Gastrocnemius medialis (tissue), 4 donors: ENCODE measurements at regions not wholly inside any gene's neighbourhood (a gene's known extent, or its start where the extent isn't known, plus 50 kb on each side); places are given as distances from the start of the nearest gene placed in this dataset.
"Not testable (repeated sequence)": the region's sequence is repeated elsewhere in the genome, so short reads cannot be mapped to it uniquely, and the experiment has no call there.

ENCODE experiments used
- ATAC-seq, 2 donors: fragments of 150-250 bp; one replicate each; pipeline ENCODE4 v1.9.1; 2016
- DNase-seq, 2 donors: peaks; one replicate each; pipeline ENCODE4 v3.0.0-alpha.2; 2019
- H3K27ac ChIP-seq, 4 donors: fragments of 200-600 bp; sonication (generic); 1 replicate in 1 of 4; 2 replicates in 3 of 4; pipeline ENCODE4 v1.5.1; 2016 to 2018; ENCODE audit warnings: mild to moderate bottlenecking in 2 of 4, moderate library complexity in 1 of 4
- H3K27me3 ChIP-seq, 3 donors: fragments of 200-600 bp; sonication (generic) in 2 of 3; 1 replicate in 1 of 3; 2 replicates in 2 of 3; pipeline versions ENCODE4 v1.5.1 to v1.6.0; 2016 to 2019; ENCODE audit warnings: mild to moderate bottlenecking in 1 of 3, moderate library complexity in 1 of 3
- H3K36me3 ChIP-seq, 2 donors: fragments of 200-600 bp; sonication (generic) in 1 of 2; one replicate each; pipeline ENCODE4 v1.5.1; 2017 to 2018
- H3K4me1 ChIP-seq, 2 donors: fragments of 200-600 bp; sonication (generic) in 1 of 2; one replicate each; pipeline ENCODE4 v1.5.1; 2016 to 2017; ENCODE audit warnings: mild to moderate bottlenecking in 2 of 2
- H3K4me3 ChIP-seq, 4 donors: fragments of 200-600 bp; sonication (generic) in 3 of 4; 1 replicate in 1 of 4; 2 replicates in 3 of 4; pipeline ENCODE4 v1.5.1; 2016 to 2019; ENCODE audit warnings: mild to moderate bottlenecking in 2 of 4
- H3K9me3 ChIP-seq, 3 donors: fragments of 200-600 bp; sonication (generic) in 2 of 3; 1 replicate in 1 of 3; 2 replicates in 2 of 3; pipeline ENCODE4 v1.5.1; 2016 to 2019
- CTCF ChIP-seq, 5 experiments: fragments of 450-650 bp in 3 of 5; fragments of 200-600 bp in 2 of 5; sonication (generic) in 2 of 5; IDR thresholded peaks in 4 of 5; conservative IDR thresholded peaks in 1 of 5; 1 replicate in 4 of 5; 2 replicates in 1 of 5; pipeline ENCODE4 v1.5.1; 2016 to 2019; ENCODE audit warnings: antibody characterized with exemption in 5 of 5, mild to moderate bottlenecking in 3 of 5, moderate library complexity in 3 of 5
- POLR2A ChIP-seq, 2 donors: fragments of 450-650 bp; IDR thresholded peaks; one replicate each; pipeline ENCODE4 v1.6.1; 2017; ENCODE audit warnings: antibody characterized with exemption in 2 of 2, mild to moderate bottlenecking in 2 of 2, moderate library complexity in 2 of 2
- in situ Hi-C, 4 donors: fragments of 200-750 bp; cut with MboI; loops; one replicate each; pipeline versions ENCODE4 v1.15.0 to v1.8.0; 2017; ENCODE audit warnings: low sequenced_read_pairs in 4 of 4
- intact Hi-C: fragments of 100-400 bp; cut with DNase I; formaldehyde crosslinking; loops from one replicate; pipeline ENCODE4 v1.15.1; 2023; ENCODE audit warnings: low total_unique reads

DNA sequence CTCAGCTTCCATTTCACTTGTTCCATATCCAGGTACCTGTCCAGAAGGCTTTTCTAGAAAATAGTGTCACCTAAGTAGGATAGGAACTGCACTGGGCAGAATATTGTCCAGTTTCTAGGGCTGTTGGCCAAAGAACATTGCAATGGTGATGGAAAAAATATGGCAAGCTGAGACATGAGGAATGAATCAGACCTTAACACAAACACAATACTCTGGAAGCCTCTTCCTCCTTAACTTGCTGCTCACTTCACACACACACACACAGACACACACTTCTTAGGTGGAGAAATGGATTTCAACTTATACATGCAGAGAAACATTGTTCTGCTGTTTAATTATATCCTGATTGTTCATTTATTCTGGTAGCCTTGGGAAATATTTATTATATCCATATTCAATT is 203.0 kb upstream of the RGS17 start:
- H3K36me3 ChIP-seq: no peaks in the 10 kb centered on the region
- H3K27ac ChIP-seq: no peak overlapping the region
- H3K9me3 ChIP-seq: no peaks in the 10 kb centered on the region
- intact Hi-C loops (no loop called here), in situ Hi-C loops (no loop called here)
- H3K27me3 ChIP-seq: no peaks in the 10 kb centered on the region
- H3K4me3 ChIP-seq: no peak overlapping the region
- no peak for DNase-seq
- ATAC-seq: no peak
- TF ChIP-seq CTCF (IDR thresholded peaks at IDR 0.05 in 4 of 5, conservative IDR thresholded peaks at IDR 0.05 in 1 of 5) (no peak), POLR2A (IDR thresholded peaks at IDR 0.05) (no peak)
- H3K4me1 ChIP-seq: no peaks in the 10 kb centered on the region

DNA sequence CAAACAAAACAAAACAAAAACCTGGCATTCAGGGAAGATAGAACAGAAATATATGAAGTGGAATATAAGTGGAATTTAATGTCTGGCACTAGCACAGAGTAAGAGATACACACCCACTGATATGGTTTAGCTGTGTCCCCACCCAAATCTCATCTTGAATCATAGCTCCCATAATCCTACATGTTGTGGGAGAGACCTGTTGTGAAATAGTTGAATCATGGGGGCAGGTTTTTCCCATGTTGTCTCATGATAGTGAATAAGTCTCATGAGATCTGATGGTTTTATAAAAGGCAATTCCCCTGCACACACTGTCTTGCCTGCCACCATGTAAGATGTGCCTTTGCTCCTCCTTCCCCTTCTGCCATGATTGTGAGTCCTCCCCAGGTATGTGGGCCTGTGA is 200.1 kb upstream of the RGS17 start:
- DNase-seq, H3K9me3 ChIP-seq, H3K4me1 ChIP-seq, ATAC-seq, intact Hi-C loops, H3K27me3 ChIP-seq, H3K4me3 ChIP-seq, H3K36me3 ChIP-seq, in situ Hi-C loops, H3K27ac ChIP-seq: not testable (repeated sequence)

DNA sequence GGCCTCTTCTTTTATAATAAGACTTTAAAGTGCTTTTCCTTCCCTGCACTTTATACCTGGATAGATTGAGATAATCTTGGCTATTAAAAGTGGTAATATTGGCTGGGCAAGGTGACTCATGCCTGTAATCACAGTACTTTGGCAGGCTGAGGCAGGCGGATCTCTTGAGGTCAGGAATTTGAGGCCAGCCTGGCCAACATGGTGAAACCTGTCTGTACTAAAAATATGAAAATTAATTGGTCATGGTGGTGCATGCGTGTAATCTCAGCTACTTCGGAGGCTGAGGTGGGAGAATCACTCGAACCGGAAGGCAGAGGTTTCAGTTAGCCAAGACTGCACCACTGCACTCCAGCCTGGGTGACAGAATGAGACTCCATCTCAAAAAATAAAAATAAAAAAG is 197.1 kb upstream of the RGS17 start:
- no peak for DNase-seq
- in situ Hi-C loops: no loop called here
- H3K36me3 ChIP-seq: no peaks in the 10 kb centered on the region
- no peak overlapping the region for H3K27ac ChIP-seq
- no peak overlapping the region for H3K4me3 ChIP-seq
- no peak for ATAC-seq
- H3K27me3 ChIP-seq: no peaks in the 10 kb centered on the region
- H3K4me1 ChIP-seq: no peaks in the 10 kb centered on the region
- intact Hi-C loops: no loop called here
- H3K9me3 ChIP-seq: no peaks in the 10 kb centered on the region
- TF ChIP-seq CTCF (IDR thresholded peaks at IDR 0.05 in 4 of 5, conservative IDR thresholded peaks at IDR 0.05 in 1 of 5) (no peak), POLR2A (IDR thresholded peaks at IDR 0.05) (no peak)

DNA sequence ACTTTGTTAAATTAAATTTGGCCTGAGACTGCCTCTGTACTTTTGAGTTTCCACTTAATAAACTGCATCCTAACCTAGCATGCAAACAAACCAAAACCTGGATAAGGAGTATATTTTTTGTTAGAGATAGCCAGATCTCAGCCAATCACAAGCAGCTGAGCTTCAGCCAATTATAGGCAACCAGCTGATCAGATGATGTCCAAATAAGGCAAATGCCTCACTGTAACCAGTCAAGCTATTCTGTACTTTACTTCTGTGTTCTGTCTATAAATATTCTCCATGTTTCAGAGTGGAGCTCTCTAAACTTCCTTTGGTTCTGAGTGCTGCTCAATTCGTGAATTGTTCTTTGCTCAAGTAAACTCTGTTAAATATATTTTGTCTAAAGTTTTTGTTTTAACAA is 194.6 kb upstream of the RGS17 start:
- no peak for DNase-seq
- TF ChIP-seq POLR2A (IDR thresholded peaks at IDR 0.05): no peak
- TF ChIP-seq CTCF (IDR thresholded peaks at IDR 0.05 in 4 of 5, conservative IDR thresholded peaks at IDR 0.05 in 1 of 5): no peak

GRCh38 chr6:153312634-153313033 is 181.6 kb upstream of the RGS17 start:
- TF ChIP-seq CTCF (IDR thresholded peaks at IDR 0.05 in 4 of 5, conservative IDR thresholded peaks at IDR 0.05 in 1 of 5) (no peak), POLR2A (IDR thresholded peaks at IDR 0.05) (no peak)
- H3K4me3 ChIP-seq: no peak overlapping the region
- intact Hi-C loops (no loop called here), in situ Hi-C loops (no loop called here)
- no peaks in the 10 kb centered on the region for H3K9me3 ChIP-seq
- H3K27ac ChIP-seq: no peak overlapping the region
- no peaks in the 10 kb centered on the region for H3K36me3 ChIP-seq
- no peaks in the 10 kb centered on the region for H3K4me1 ChIP-seq
- ATAC-seq: no peak
- no peaks in the 10 kb centered on the region for H3K27me3 ChIP-seq
- DNase-seq: no peak

More for the DNA sequence above, 194.6 kb upstream of the RGS17 start:
- in situ Hi-C loops: no loop called here
- no peak overlapping the region for H3K4me3 ChIP-seq
- intact Hi-C loops: no loop called here
- no peaks in the 10 kb centered on the region for H3K4me1 ChIP-seq
- H3K27ac ChIP-seq: no peak overlapping the region
- no peaks in the 10 kb centered on the region for H3K27me3 ChIP-seq
- no peak for ATAC-seq
- no peaks in the 10 kb centered on the region for H3K9me3 ChIP-seq
- H3K36me3 ChIP-seq: no peaks in the 10 kb centered on the region
